Osteocyte (in vitro differentiated cells): ENCODE measurements at regions not wholly inside any gene's neighbourhood (a gene's known extent, or its start where the extent isn't known, plus 50 kb on each side); places are given as distances from the start of the nearest gene placed in this dataset.

Experiments used
- DNase-seq: peaks from one replicate; pipeline ENCODE4 v3.0.0; 2021; ENCODE audit warnings: mixed read lengths; ENCODE audit not compliant: unreplicated experiment; ENCODE audit errors: extremely low spot score
- H3K27ac Mint-ChIP-seq: one replicate; pipeline ENCODE4 v1.8.0; 2021; ENCODE audit warnings: mild to moderate bottlenecking, mixed read lengths; ENCODE audit not compliant: unreplicated experiment
- H3K27me3 Mint-ChIP-seq: one replicate; pipeline ENCODE4 v1.8.0; 2021; ENCODE audit warnings: mixed read lengths; ENCODE audit not compliant: unreplicated experiment
- H3K36me3 Mint-ChIP-seq: one replicate; pipeline ENCODE4 v1.8.0; 2021; ENCODE audit warnings: mixed read lengths; ENCODE audit not compliant: unreplicated experiment
- H3K4me1 Mint-ChIP-seq: one replicate; pipeline ENCODE4 v1.8.0; 2021; ENCODE audit warnings: mixed read lengths; ENCODE audit not compliant: unreplicated experiment
- H3K4me3 Mint-ChIP-seq: one replicate; pipeline ENCODE4 v1.8.0; 2021; ENCODE audit warnings: mild to moderate bottlenecking, moderate library complexity, mixed read lengths; ENCODE audit not compliant: unreplicated experiment
- H3K9me3 Mint-ChIP-seq: one replicate; pipeline ENCODE4 v1.8.0; 2021; ENCODE audit warnings: mixed read lengths; ENCODE audit not compliant: unreplicated experiment
- TF ChIP-seq, protein P1 (sequence below): fragments of 200-600 bp; sonication (generic); IDR thresholded peaks from 2 replicates; pipeline ENCODE4 v1.5.0; 2021; ENCODE audit warnings: antibody characterized with exemption, mild to moderate bottlenecking, moderate library complexity

DNA sequence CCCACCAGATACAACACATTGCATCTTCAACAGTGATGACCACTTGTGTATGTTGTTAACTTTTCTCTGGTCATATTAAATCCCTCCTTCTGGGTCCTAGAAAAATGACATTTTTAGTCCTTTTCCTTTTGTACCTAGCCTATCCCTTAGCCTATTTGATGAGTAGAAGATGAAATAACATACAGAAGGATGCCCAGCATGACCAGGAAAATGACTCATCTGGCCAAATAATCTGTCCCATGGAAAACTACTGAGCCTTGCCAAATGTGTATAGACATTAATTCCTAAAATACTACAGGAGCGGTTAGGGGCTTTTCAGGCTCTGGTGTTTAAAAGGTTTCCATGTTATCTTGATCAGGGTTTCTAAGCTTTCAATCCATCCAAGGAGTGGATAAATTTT, 129.0 kb upstream of the KCNIP4 start:
- no peak for DNase-seq
- no peaks in the 10 kb centered on the region for H3K9me3 Mint-ChIP-seq

DNA sequence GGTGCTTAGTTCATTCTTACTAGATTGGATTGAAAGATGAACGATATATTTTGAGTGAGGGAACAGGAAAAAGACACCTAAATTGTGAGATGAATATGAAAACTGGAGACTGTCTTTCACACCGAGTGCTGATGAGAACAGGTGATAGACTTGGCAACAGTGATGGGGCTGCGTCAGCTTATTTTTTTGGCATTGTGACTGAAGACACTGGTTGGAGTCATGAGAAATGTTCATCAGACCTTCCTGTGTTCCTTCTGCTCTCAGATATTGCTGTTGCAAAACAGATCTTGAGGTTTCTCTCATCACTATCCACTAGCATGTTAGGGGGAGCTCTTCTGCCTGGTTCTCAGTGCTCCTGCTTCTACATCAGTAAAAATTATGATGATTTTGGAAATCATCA, 124.2 kb upstream of the KCNIP4 start:
- Mint-ChIP-seq H3K36me3 (no peaks in the 10 kb centered on the region), H3K4me3 (no peak overlapping the region), H3K4me1 (no peaks in the 10 kb centered on the region), H3K27me3 (peaks cover 2% of the 10 kb centered on the region), H3K27ac (no peak overlapping the region), H3K9me3 (no peaks in the 10 kb centered on the region)
- no peak for DNase-seq
- TF ChIP-seq, protein P1, sequence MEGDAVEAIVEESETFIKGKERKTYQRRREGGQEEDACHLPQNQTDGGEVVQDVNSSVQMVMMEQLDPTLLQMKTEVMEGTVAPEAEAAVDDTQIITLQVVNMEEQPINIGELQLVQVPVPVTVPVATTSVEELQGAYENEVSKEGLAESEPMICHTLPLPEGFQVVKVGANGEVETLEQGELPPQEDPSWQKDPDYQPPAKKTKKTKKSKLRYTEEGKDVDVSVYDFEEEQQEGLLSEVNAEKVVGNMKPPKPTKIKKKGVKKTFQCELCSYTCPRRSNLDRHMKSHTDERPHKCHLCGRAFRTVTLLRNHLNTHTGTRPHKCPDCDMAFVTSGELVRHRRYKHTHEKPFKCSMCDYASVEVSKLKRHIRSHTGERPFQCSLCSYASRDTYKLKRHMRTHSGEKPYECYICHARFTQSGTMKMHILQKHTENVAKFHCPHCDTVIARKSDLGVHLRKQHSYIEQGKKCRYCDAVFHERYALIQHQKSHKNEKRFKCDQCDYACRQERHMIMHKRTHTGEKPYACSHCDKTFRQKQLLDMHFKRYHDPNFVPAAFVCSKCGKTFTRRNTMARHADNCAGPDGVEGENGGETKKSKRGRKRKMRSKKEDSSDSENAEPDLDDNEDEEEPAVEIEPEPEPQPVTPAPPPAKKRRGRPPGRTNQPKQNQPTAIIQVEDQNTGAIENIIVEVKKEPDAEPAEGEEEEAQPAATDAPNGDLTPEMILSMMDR = no peak

More for the DNA sequence above, 129.0 kb upstream of the KCNIP4 start:
- H3K27ac Mint-ChIP-seq = no peak overlapping the region
- H3K27me3 Mint-ChIP-seq = peaks cover under 1% of the 10 kb centered on the region
- H3K4me1 Mint-ChIP-seq = no peaks in the 10 kb centered on the region
- H3K4me3 Mint-ChIP-seq = no peak overlapping the region
- no peaks in the 10 kb centered on the region for H3K36me3 Mint-ChIP-seq
- TF ChIP-seq, protein P1 = no peak

DNA sequence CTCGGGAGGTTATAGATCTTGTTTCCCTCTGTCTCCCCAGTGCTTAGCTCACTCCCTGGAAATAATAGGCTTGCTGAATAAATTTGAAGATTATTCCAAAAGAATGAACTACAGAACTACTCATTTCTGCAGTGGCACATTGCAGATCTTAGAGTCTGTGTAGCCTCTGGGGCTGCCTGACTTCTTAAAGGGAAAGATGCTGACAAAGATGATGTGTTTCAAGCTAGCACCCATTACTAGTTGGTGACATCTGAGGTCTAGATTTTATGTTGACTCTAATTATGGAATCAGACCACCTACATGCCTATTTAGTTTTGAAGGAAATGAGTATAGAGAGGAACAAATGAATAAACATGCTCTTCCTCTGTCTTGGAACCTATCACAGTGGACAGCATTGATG, 123.7 kb upstream of the KCNIP4 start:
- no peak for DNase-seq
- Mint-ChIP-seq H3K9me3 (no peaks in the 10 kb centered on the region), H3K36me3 (no peaks in the 10 kb centered on the region), H3K4me3 (no peak overlapping the region), H3K27ac (no peak overlapping the region), H3K27me3 (peaks cover 2% of the 10 kb centered on the region), H3K4me1 (no peaks in the 10 kb centered on the region)
- TF ChIP-seq, protein P1 = no peak

DNA sequence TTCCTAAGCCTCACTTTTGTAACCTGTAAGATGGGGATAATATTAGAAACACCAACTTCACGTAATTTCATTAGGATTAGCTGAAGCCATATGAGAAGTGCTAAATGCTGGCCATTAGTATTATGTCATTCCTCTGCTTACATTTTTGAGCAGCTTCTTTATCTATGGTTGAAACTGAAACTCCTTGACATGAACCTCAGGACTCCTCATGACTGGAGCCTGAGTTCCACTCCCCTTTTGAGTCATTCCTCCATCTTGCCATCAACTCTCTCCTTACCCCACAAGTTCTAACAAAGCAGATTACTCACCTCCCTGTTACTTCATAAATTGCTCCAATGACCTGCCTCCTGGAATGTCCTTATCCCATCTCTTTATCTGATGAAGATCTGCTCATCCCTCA, 123.2 kb upstream of the KCNIP4 start:
- DNase-seq = no peak
- Mint-ChIP-seq H3K27ac (no peak overlapping the region), H3K36me3 (no peaks in the 10 kb centered on the region), H3K27me3 (peaks cover 2% of the 10 kb centered on the region), H3K4me1 (no peaks in the 10 kb centered on the region), H3K4me3 (no peak overlapping the region), H3K9me3 (no peaks in the 10 kb centered on the region)
- TF ChIP-seq, protein P1 = no peak

DNA sequence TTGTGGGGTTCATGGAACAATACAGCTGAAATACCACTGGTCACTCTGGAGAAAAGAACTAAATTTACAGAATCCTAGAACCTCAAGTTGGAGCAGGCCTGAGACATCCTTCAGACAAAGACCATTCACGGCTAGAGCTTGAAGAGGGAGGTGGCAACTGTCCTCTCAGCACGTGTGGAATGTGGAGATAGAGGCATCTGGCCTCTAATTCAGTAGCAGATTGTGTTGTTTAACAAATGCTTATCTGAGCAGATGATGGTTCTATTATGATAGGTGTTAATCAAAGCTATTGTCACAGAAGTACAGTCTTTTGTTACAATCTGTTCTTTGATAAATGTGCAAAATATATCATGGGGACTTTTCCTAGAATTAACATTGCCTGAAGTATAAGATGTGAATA, 121.7 kb upstream of the KCNIP4 start:
- DNase-seq = no peak
- TF ChIP-seq, protein P1 = no peak
- peaks cover 4% of the 10 kb centered on the region for H3K27me3 Mint-ChIP-seq
- no peak overlapping the region for H3K27ac Mint-ChIP-seq
- H3K9me3 Mint-ChIP-seq = no peaks in the 10 kb centered on the region
- no peaks in the 10 kb centered on the region for H3K36me3 Mint-ChIP-seq
- H3K4me1 Mint-ChIP-seq = no peaks in the 10 kb centered on the region
- H3K4me3 Mint-ChIP-seq = no peak overlapping the region
